Uterus (tissue), 3 donors: ENCODE measurements at regions not wholly inside any gene's neighbourhood (a gene's known extent, or its start where the extent isn't known, plus 50 kb on each side); places are given as distances from the start of the nearest gene placed in this dataset.

ENCODE experiments used
- DNase-seq, 2 donors: peaks; one replicate each; pipeline ENCODE4 v3.0.0-alpha.2; 2019 to 2020
- H3K27ac ChIP-seq, 2 donors: fragments of 200-600 bp; sonication (generic); 1 replicate in 1 of 2; 2 replicates in 1 of 2; pipeline ENCODE4 v1.5.1; 2016 to 2018
- H3K27me3 ChIP-seq, 2 donors: fragments of 200-600 bp; sonication (generic); one replicate each; pipeline ENCODE4 v1.5.1; 2018 to 2019; ENCODE audit warnings: control low read depth in 1 of 2
- H3K36me3 ChIP-seq, 2 donors: fragments of 200-600 bp; sonication (generic); one replicate each; pipeline ENCODE4 v1.5.1; 2019; ENCODE audit warnings: control low read depth in 1 of 2
- H3K4me1 ChIP-seq, 2 donors: fragments of 200-600 bp; sonication (generic); one replicate each; pipeline ENCODE4 v1.5.1; 2018 to 2019; ENCODE audit warnings: control low read depth in 1 of 2
- H3K4me3 ChIP-seq, 2 donors: fragments of 200-600 bp; sonication (generic); 1 replicate in 1 of 2; 2 replicates in 1 of 2; pipeline ENCODE4 v1.5.1; 2018 to 2019; ENCODE audit warnings: mild to moderate bottlenecking in 1 of 2
- H3K9me3 ChIP-seq, 2 donors: fragments of 200-600 bp; sonication (generic); one replicate each; pipeline ENCODE4 v1.5.1; 2019; ENCODE audit warnings: control low read depth in 1 of 2
- POLR2A ChIP-seq, 2 donors: fragments of 450-650 bp; IDR thresholded peaks; one replicate each; pipeline ENCODE4 v1.6.1; 2016; ENCODE audit warnings: antibody characterized with exemption in 2 of 2, mild to moderate bottlenecking in 1 of 2, moderate library complexity in 1 of 2
- intact Hi-C: fragments of 100-400 bp; cut with DNase I; formaldehyde crosslinking; loops from one replicate; pipeline ENCODE4 v1.15.1; 2023; ENCODE audit warnings: low total_unique reads
- TF ChIP-seq, protein P1 (sequence below), 4 experiments: fragments of 200-600 bp in 2 of 4; fragments of 450-650 bp in 2 of 4; sonication (generic) in 2 of 4; IDR thresholded peaks; one replicate each; pipeline ENCODE4 v1.5.1; 2016 to 2019; ENCODE audit warnings: antibody characterized with exemption in 4 of 4, mild to moderate bottlenecking in 2 of 4, moderate library complexity in 1 of 4
- donor health status: DM: yes; HTN: yes; CAD: no.

DNA sequence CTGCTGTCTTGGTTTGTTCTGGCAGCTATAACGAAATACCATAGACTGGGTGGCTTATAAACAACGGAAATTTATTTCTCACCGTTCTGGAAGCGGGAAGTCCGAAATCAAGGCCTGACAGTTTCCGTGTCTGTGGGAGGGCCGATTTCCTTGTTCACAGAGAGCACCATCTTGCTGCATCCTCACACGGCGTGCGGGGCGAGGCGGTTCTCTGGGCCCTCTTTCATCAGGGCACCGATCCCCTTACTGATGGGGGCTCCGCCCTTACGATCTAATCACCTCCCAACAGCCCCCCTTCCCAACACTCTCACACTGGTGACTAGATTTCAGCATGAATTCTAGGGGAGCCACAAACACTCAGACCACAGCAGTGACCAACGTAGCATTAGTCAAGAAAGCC, 578.3 kb upstream of the FAT1 start:
- intact Hi-C loops, result no loop called here
- Histone ChIP-seq H3K9me3 (no peaks in the 10 kb centered on the region), H3K27ac (no peak overlapping the region), H3K4me1 (no peaks in the 10 kb centered on the region), H3K27me3 (no peaks in the 10 kb centered on the region), H3K4me3 (no peak overlapping the region), H3K36me3 (no peaks in the 10 kb centered on the region)
- DNase-seq, result no peak
- no peak for TF ChIP-seq POLR2A (IDR thresholded peaks at IDR 0.05)
- TF ChIP-seq, protein P1, sequence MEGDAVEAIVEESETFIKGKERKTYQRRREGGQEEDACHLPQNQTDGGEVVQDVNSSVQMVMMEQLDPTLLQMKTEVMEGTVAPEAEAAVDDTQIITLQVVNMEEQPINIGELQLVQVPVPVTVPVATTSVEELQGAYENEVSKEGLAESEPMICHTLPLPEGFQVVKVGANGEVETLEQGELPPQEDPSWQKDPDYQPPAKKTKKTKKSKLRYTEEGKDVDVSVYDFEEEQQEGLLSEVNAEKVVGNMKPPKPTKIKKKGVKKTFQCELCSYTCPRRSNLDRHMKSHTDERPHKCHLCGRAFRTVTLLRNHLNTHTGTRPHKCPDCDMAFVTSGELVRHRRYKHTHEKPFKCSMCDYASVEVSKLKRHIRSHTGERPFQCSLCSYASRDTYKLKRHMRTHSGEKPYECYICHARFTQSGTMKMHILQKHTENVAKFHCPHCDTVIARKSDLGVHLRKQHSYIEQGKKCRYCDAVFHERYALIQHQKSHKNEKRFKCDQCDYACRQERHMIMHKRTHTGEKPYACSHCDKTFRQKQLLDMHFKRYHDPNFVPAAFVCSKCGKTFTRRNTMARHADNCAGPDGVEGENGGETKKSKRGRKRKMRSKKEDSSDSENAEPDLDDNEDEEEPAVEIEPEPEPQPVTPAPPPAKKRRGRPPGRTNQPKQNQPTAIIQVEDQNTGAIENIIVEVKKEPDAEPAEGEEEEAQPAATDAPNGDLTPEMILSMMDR (IDR thresholded peaks at IDR 0.05), result no peak

DNA sequence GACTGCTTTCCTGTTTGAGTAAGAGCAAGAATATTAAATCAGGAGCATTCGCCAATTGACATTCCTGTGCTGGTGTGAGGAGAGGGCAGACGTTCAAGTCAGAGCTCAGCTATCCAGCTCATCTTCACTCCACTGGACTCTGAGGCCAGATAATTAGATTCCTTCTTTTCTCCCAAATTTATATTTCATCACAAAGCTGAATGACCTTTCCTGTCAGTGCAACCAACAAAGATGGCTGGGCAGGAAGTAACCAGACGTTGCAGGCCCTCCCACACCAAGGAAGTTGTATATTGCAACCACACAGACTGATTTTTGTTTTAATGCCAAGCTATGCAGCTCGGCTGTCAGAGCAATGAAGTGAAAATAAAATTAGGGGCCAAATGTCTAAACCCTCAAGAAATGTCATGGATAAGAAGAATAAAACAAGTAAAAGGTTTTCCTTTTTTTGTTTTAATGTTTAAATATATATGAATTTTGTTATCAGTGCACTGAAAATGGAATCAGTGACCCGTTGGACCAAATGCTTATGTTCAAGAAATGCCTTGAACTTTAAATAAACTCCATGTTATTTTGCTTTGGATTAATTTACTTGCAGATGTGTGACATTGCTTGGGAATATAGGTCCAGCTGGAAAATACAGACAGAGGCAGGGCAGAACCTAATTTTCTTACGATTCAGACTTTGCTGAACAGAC, 578.9 kb upstream of the FAT1 start:
- intact Hi-C loops, result no loop called here
- no peak for DNase-seq
- Histone ChIP-seq H3K36me3 (no peaks in the 10 kb centered on the region), H3K27ac (peak overlapping the region in 1 of 2 donors; percentile 45), H3K27me3 (no peaks in the 10 kb centered on the region), H3K4me3 (no peak overlapping the region), H3K9me3 (no peaks in the 10 kb centered on the region), H3K4me1 (no peaks in the 10 kb centered on the region)
- no peak for TF ChIP-seq POLR2A (IDR thresholded peaks at IDR 0.05)
- TF ChIP-seq, protein P1 (IDR thresholded peaks at IDR 0.05), result no peak

DNA sequence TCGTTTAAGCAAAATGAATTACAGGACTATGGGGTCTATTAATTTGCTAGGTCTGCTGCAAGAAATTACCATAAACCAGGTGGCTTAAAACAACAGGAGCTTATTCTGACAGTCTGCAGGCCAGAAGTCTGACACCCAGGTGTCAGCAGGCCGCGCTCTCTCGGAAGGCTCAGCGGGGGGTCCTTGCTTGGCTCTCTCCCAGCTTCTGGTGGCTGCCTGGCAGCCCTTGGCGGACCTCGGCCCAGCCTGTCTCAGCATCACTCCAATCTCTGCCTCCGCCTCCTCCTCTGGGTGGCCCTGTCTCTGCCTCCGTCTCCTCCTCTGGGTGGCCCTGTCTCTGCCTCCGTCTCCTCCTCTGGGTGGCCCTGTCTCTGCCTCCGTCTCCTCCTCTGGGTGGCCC, 580.5 kb upstream of the FAT1 start:
- Histone ChIP-seq H3K9me3 (no peaks in the 10 kb centered on the region), H3K4me3 (no peak overlapping the region), H3K36me3 (no peaks in the 10 kb centered on the region), H3K27me3 (no peaks in the 10 kb centered on the region), H3K4me1 (no peaks in the 10 kb centered on the region), H3K27ac (no peak overlapping the region)
- no peak for TF ChIP-seq POLR2A (IDR thresholded peaks at IDR 0.05)
- TF ChIP-seq, protein P1 (IDR thresholded peaks at IDR 0.05), result no peak
- intact Hi-C loops, result no loop called here
- no peak for DNase-seq

DNA sequence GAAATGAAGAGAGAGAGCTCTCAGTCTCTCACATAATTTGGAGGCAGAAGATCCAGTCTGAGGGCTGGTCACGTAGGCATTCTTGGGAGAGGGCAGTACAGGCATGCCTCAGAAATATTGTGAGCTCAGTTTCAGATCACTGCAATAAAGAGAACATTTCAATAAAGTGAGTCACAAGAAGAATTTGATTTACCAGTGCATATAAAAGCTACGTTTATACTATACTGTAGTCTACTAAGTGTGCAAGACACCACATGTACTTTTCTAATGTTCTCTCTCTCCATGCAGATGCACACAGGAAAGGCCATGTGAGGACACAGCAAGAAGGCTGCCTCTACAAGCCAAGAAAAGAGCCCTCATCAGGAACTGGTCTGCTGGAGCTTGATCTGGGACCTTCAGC, 583.5 kb upstream of the FAT1 start:
- Histone ChIP-seq H3K27me3 (no peaks in the 10 kb centered on the region), H3K4me3 (no peak overlapping the region), H3K9me3 (no peaks in the 10 kb centered on the region), H3K27ac (no peak overlapping the region), H3K36me3 (no peaks in the 10 kb centered on the region), H3K4me1 (no peaks in the 10 kb centered on the region)
- DNase-seq, result no peak
- no peak for TF ChIP-seq POLR2A (IDR thresholded peaks at IDR 0.05)
- TF ChIP-seq, protein P1 (IDR thresholded peaks at IDR 0.05), result no peak
- intact Hi-C loops, result no loop called here

DNA sequence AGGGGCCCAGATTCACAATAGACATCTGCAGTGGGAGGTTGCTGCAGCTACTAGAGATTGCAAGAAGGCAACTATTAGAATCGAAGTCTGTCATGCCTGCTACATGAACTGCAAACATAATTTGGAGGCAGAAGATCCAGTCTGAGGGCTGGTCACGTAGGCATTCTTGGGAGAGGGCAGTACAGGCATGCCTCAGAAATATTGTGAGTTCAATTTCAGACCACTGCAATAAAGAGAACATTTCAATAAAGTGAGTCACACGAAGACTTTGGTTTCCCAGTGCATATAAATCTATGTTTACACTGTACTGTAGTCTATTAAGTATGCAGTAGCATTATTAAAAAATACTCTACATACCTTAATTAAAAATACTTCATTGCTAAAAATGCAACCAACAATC, 585.8 kb upstream of the FAT1 start:
- no peak overlapping the region for H3K27ac ChIP-seq
- intact Hi-C loops, result no loop called here
- H3K4me3 ChIP-seq, result no peak overlapping the region
- no peaks in the 10 kb centered on the region for H3K27me3 ChIP-seq
- H3K9me3 ChIP-seq, result no peaks in the 10 kb centered on the region
- DNase-seq, result no peak
- no peaks in the 10 kb centered on the region for H3K36me3 ChIP-seq
- no peaks in the 10 kb centered on the region for H3K4me1 ChIP-seq
- TF ChIP-seq, protein P1 (IDR thresholded peaks at IDR 0.05), result no peak
- TF ChIP-seq POLR2A (IDR thresholded peaks at IDR 0.05), result no peak
